NAMALWA (cell line): ENCODE measurements at regions not wholly inside any gene's neighbourhood (a gene's known extent, or its start where the extent isn't known, plus 50 kb on each side); places are given as distances from the start of the nearest gene placed in this dataset.
"Not testable (repeated sequence)": the region's sequence is repeated elsewhere in the genome, so short reads cannot be mapped to it uniquely, and the experiment has no call there.

Experiments
- DNase-seq: peaks from one replicate; pipeline ENCODE4 v3.0.0-alpha.2; 2015; ENCODE audit warnings: low spot score

DNA sequence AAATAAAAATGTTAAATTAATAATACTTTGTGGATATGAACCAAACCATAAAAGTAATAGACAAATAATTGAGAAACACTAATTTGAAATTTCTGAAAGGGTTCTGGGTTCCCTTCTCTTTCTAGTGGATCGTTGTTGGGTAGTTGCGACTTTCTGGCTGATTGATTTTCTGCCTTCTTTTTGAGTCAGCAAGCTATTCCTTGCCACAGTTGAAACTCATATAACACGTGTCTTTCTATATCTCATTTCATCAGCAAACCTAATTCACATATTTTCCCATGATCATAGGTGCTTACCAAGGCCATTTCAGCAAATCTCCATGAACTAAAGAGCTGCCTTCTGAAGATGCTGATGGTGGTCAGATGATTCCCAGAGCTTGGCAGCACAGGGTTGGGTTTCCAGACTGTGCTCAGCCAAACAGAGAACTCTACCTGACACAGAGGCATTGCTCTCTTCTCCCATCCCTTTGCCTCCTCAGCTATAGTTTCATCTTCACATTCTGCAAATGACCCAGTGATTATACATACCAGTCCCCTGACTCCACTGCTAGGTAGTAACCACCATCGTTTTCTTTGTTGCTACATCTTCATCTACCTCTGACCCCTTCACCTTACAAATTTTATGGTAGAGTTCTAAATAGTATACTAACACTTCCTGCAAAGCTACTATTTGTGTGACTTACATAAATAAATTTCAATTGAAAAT lies 383.9 kb upstream of the DPH6 start:
- no peak for DNase-seq

GRCh38 chr15:35931799-35932341 lies 385.9 kb upstream of the DPH6 start:
- DNase-seq = no peak

GRCh38 chr15:35932531-35932930 lies 386.6 kb upstream of the DPH6 start:
- DNase-seq = no peak

- DNase-seq = no peak
Measured at GRCh38 chr15:35933531-35933930, 387.6 kb upstream of the DPH6 start.

- no peak for DNase-seq
Measured at GRCh38 chr15:35934383-35935049, 388.6 kb upstream of the DPH6 start.

DNA sequence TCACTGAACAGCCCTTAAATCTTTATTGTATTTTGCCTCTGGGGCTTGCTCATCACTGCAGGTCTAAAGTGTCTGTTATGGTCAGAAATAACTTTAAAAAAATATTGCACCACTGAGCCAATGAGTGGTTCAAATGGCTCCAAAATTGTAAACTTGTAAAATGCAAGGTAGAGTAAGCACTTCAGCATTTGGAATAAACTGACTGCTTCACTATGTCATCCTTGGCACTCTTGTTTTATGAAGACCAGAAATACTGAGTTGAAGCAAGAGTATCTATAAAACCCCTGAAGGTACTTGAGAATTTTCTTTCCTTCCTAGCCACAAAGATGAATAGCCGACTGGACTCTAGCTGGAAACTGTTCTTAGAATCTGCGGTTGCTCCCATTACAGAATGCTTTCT lies 390.3 kb upstream of the DPH6 start:
- no peak for DNase-seq

DNA sequence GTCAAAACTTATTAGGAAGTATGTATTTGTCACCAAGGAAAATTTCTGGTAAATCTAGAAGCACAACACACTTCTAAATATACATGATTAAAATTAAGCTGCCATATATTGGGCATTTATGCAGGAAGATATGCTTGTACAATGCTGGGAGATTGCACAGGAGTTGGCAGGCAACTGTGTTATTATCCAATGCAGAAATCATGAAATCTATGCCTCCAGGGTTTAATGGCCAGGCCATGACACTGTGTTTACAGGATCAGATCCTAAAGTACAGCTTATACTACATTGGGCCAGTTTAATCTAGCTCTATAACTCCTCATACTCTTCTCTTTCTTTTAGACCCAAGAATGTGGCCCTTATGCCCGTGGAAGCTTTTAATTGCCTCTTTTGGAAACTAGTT lies 391.4 kb upstream of the DPH6 start:
- DNase-seq = no peak

DNA sequence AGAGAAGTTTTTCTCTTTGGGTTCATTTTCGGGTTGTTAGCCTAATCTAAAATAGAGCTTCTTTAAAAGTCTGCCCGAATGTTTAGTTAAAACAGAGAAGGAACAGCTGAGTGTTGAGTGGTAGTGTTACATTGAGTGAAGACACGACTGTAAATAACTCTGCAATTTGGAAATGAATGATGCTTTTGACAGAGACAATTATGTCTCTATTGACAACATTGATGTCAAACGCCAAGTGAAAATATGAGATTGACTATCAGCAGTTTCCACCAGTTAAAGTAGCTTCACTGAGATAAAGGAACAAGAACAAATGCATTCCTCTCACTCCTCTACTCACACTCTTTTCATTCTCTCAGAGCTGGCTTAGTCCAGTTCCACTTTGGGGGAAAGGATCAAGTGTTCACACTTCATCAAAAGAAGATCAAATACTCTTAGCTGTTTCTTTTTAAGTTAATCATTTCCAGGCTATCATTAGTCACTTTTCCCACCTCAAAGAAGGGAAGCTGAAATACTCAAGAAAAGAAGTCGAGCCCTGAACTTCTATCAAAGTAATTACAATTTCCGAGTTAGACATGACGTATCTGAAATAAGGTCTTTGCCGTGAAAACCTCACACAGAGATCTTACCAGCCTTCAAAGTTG lies 399.1 kb upstream of the DPH6 start:
- no peak for DNase-seq

GRCh38 chr15:35953424-35953823 lies 407.5 kb upstream of the DPH6 start:
- DNase-seq = no peak

DNA sequence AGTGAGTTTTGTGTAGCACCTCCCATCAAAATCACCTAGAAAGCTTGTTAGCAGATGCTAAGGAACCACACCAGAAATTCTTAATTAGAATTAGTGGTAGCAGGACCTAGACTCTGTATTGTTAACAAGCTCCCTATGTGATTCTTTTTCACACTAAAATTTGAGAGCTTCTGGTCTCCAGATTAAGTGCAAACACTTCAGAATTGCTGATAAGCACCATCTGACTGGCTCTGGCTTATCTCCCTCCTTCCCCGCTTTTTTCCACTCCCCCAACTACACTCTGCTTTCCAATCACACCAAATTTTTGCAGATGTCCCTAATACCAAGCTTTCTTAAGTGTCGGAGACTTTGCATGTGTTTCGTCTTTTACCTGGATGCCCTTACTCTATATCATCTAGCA lies 410.1 kb upstream of the DPH6 start:
- no peak for DNase-seq

DNA sequence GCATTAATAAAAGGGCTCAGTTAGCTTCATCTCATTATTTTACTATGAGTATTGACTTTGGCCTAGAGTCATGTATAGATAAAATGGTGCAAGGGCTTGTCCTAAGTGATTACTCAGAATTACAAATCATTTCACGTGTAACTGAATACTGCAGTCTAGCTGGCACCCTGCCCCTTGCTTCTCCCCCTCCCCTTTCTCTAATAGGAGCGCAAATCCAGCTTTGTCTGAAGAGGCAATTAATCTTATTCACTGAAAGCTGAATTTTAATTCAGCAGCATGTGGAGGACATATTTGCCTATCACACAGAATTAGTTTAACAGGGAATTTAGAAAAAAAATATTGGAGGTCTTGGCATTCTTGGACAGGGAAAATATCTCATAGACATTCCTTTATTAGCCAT lies 412.1 kb upstream of the DPH6 start:
- no peak for DNase-seq

DNA sequence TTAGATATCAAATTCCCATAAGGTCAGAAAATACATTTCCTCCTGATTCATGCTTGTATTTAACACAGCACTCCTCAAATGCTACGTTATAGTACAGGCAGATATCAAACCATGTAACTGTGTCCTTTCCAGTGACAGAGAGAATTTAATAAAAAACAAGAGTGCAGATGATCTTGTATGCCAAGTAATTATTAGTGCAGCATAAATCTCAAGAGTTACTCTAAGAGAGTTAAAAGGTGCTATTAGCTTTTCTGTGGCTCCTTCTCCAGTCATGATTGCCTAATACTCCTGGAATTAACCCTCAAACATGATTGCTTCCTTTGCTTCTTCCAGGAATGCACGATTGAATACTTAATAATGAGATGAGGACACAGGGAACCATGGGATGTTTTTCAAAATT lies 413.0 kb upstream of the DPH6 start:
- no peak for DNase-seq

DNA sequence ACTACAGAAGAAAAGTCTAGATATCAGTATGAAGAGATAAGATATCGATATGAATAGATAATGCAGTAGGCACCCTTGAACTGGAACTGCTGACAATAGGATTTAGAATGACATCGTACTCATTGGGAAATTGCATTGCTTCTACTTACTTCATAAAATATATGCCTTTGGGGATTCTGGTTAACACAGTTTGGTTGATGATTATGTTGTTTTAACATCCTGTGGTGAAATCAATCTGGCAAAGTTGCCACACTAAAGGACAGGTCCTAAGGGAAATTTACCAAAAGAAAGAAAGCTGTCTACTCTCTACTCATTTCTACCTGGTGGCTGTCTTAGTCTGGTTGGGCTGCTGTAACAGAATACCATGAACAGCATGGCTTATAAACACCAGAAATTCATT lies 417.4 kb upstream of the DPH6 start:
- no peak for DNase-seq

GRCh38 chr15:35966781-35967180 lies 420.8 kb upstream of the DPH6 start:
- no peak for DNase-seq

- not testable (repeated sequence) for DNase-seq
Measured at GRCh38 chr15:35967968-35968367, 422.0 kb upstream of the DPH6 start.

GRCh38 chr15:35973029-35973428 lies 427.1 kb upstream of the DPH6 start:
- no peak for DNase-seq

DNA sequence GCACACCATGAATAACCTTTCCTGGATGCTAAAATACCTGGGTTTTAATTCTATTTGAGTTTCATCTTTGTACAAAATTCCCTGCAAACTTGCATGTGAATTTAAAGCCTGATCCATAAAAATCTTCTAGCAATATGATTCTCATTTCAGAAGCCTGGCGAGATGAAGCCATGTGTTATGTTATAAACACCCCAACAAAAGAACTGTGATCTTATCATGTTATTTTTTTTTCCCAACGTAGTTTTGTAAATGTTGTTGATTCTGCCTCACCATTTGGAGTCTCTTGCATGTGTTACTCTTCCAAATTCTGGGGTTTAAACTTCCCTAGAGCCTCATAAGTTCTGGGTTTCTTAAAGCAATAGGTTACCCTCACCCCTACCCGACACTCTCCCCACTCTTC lies 428.1 kb upstream of the DPH6 start:
- DNase-seq = no peak

GRCh38 chr15:35975941-35976340 lies 430.0 kb upstream of the DPH6 start:
- no peak for DNase-seq

DNA sequence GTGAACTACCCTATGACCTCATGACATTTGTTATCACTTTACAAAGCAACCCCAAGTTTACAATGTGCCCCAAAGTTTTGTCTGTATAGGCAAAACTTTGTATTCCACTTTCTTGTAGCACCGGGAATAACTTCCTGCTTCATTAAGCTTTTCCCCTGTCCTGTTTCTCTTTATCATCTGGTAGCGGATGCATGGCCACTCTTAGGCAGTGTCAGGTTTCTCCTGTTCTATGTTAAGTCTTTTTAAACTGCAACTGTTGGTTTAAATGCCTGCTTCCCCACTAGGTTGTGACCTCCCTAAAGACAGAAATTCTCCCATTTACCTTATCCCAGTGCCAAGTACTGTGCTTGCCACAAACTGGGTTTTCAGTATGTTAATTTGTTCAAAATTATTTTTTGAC lies 433.6 kb upstream of the DPH6 start:
- DNase-seq = no peak

DNA sequence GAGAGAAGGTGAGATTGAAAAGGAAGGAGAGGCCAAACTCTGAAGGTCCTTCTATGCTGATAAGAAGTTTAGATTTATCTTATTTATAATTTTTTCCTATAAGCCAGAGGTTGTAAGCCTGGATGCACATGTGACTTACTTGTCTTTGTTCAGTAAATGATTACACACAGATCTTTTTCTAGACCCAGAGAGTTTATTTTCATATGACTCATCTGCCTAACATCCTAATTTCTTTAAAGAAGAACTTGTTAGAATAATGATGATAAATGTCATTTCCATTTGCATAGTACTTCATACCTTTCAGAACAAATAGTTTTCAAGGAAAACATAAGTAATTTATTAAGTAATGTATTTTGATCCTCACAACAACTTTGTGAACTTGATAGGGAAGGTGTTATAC lies 434.8 kb upstream of the DPH6 start:
- no peak for DNase-seq

DNA sequence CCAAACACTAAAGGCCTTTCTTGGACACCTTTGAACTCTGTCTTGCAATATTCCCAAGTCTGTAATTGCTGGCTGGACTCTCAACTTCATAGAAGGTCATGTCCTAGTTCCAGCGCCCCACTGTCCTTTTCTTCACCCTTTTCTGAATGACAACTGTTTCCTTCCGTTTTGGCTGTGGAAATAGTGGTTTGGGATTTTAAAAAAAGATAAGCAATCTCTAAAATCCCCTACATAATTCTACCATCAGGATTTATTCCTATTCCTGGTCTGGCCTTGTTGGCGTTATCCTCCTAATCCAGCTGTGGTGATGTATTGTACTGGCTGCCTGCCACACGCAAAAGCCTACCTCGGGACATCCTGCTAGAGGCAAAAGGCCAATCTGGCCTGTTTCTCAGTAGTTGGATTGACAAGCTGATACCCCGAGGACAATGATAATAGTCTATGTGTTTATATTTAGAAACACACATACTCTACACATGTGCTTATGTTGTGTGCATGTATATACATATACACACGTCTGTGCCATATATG lies 440.3 kb upstream of the DPH6 start:
- no peak for DNase-seq

DNA sequence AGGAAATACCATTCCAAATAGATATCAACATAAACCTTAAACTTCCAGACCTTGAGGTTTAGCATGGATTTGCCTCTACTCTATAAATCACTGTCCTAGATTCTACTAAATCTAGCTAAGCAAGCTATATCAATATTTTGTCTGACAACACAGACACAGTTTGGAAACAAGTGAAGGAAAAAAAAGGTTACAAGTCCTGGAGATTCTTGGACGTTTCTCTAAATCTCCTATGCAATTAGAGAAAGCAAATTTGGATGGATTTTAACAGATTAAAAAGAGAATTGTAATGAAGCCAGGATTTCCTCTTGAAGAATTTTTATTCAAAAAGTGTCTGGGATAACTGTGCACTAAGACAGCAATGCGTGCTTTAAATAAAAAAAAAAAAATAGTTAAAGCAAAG lies 441.1 kb upstream of the DPH6 start:
- no peak for DNase-seq

DNA sequence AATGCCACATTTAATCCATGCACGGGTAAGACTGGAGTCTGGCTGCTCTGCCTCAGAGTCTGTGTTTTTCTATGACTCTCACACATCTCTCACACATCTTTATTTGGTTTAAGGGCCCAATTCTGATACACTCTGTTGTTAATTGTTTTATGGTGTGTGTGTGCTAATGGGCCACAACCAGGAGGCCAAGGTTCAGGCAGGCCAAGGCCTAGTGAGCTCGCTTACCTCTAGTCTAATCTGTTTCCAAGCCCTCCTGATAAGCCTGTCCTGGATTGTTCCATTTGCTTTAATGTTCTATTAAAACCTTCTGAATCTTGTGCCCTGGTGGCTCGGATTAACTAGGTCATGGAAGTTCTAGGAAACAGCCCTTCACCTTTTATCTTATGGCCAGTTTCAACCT lies 445.4 kb upstream of the DPH6 start:
- DNase-seq = no peak
